Calu3 (cell line): ENCODE measurements at regions not wholly inside any gene's neighbourhood (a gene's known extent, or its start where the extent isn't known, plus 50 kb on each side); places are given as distances from the start of the nearest gene placed in this dataset.

Experiments used
- BruUV-seq: library from RNA; stranded (reverse); fragments of 400-500 nt; replicated peaks from 2 replicates; lab custom pipeline; 2021; lab: Mats Ljungman, UMichigan
- CTCF ChIA-PET: fragments of 300-600 bp; sonication (Branson Sonifier 250); formaldehyde crosslinking; loops from one replicate; lab custom pipeline; 2022; ENCODE audit warnings: antibody characterized with exemption; lab: Charles Lee
- DNase-seq: peaks from one replicate; pipeline ENCODE4 v3.0.0; 2022
- H3K27ac Mint-ChIP-seq: one replicate; pipeline ENCODE4 v1.8.0; 2022; ENCODE audit warnings: mixed read lengths; ENCODE audit not compliant: unreplicated experiment
- H3K27me3 Mint-ChIP-seq: one replicate; pipeline ENCODE4 v1.8.0; 2022; ENCODE audit warnings: mixed read lengths; ENCODE audit not compliant: unreplicated experiment
- H3K36me3 Mint-ChIP-seq: one replicate; pipeline ENCODE4 v1.8.0; 2022; ENCODE audit warnings: mild to moderate bottlenecking, moderate library complexity, mixed read lengths; ENCODE audit not compliant: insufficient read depth, unreplicated experiment
- H3K4me1 Mint-ChIP-seq: one replicate; pipeline ENCODE4 v1.8.0; 2022; ENCODE audit warnings: mild to moderate bottlenecking, low read depth, mixed read lengths; ENCODE audit not compliant: unreplicated experiment
- H3K4me3 Mint-ChIP-seq: one replicate; pipeline ENCODE4 v1.8.0; 2022; ENCODE audit warnings: mild to moderate bottlenecking, low read depth, moderate library complexity, mixed read lengths; ENCODE audit not compliant: unreplicated experiment
- H3K9me3 Mint-ChIP-seq: one replicate; pipeline ENCODE4 v1.8.0; 2022; ENCODE audit warnings: low read depth, mixed read lengths; ENCODE audit not compliant: unreplicated experiment
- intact Hi-C: fragments of 100-400 bp; cut with micrococcal nuclease; formaldehyde crosslinking; loops from one replicate; pipeline ENCODE4 v1.10.0; 2022; ENCODE audit not compliant: unreplicated experiment
- TF ChIP-seq, protein P1 (sequence below): fragments of 200-600 bp; IDR thresholded peaks from one replicate; pipeline ENCODE4 v1.8.0; 2022; ENCODE audit warnings: antibody characterized with exemption; ENCODE audit not compliant: unreplicated experiment

DNA sequence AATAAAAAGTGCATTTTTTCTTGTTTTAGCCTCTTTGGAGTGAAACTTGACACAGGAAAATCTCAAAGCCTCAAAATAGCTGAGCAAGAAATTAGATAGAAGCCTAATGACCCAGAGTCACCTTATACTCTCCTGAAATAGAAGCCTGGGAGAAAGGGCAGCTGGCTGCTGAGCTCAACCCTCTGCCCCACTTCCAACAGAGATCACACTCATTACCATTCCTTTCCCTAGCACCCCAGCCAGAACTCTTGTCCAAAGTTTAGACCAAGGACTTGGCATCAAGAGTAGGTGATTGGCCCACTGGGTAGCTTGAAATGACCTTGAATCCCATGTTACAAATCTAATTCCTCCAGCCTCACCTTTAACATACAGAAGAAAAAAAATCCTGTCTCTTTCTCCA is 62.7 kb upstream of the AMOTL1 start:
- H3K4me1 Mint-ChIP-seq = peaks cover 17% of the 10 kb centered on the region
- no peaks in the 10 kb centered on the region for H3K9me3 Mint-ChIP-seq
- CTCF ChIA-PET = no interaction called here
- DNase-seq = no peak
- TF ChIP-seq, protein P1, sequence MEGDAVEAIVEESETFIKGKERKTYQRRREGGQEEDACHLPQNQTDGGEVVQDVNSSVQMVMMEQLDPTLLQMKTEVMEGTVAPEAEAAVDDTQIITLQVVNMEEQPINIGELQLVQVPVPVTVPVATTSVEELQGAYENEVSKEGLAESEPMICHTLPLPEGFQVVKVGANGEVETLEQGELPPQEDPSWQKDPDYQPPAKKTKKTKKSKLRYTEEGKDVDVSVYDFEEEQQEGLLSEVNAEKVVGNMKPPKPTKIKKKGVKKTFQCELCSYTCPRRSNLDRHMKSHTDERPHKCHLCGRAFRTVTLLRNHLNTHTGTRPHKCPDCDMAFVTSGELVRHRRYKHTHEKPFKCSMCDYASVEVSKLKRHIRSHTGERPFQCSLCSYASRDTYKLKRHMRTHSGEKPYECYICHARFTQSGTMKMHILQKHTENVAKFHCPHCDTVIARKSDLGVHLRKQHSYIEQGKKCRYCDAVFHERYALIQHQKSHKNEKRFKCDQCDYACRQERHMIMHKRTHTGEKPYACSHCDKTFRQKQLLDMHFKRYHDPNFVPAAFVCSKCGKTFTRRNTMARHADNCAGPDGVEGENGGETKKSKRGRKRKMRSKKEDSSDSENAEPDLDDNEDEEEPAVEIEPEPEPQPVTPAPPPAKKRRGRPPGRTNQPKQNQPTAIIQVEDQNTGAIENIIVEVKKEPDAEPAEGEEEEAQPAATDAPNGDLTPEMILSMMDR = no peak
- H3K4me3 Mint-ChIP-seq = no peak overlapping the region
- H3K36me3 Mint-ChIP-seq = no peaks in the 10 kb centered on the region
- H3K27ac Mint-ChIP-seq = no peak overlapping the region
- intact Hi-C loops = no loop called here
- no TSS peak for BruUV-seq
- H3K27me3 Mint-ChIP-seq = no peaks in the 10 kb centered on the region

DNA sequence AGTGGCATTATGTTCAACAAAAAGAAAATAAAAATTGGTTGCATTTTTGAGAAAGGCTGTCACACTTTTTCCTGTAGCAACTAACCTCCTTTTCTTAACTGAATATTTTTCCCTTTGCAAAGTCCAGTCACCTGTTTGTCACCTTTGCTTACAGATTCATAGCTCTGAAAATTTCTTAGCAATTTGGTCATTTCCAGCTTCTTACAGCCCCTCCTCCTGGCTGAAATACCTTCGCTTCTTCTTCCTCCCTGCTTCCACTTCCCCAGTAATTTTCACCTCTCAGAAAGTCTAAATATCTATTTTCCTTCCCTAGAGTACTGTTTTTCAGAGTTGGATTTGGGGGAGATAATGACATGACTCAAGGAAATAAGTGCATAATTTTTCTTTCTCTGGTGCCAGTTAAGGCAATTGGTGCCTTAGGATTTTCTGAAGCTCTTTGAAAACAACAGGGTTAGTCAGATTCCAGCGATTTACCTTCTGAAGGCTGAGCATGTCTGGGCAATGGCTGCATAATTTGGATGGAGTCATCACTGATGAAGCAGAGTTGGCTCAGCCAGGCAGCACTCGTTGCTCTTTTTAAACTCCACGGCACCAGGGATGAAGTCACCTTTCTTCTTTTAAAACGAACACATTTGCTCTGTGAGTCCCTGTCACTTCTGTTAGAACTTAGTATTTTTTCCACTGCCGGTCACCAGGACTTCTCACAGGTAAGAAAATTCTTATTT is 62.1 kb upstream of the AMOTL1 start:
- no peak overlapping the region for H3K27ac Mint-ChIP-seq
- no peak for DNase-seq
- intact Hi-C loops = no loop called here
- no peaks in the 10 kb centered on the region for H3K27me3 Mint-ChIP-seq
- H3K4me3 Mint-ChIP-seq = no peak overlapping the region
- peaks cover 17% of the 10 kb centered on the region for H3K4me1 Mint-ChIP-seq
- H3K9me3 Mint-ChIP-seq = no peaks in the 10 kb centered on the region
- BruUV-seq = no TSS peak
- H3K36me3 Mint-ChIP-seq = no peaks in the 10 kb centered on the region
- CTCF ChIA-PET = no interaction called here
- TF ChIP-seq, protein P1 = no peak

DNA sequence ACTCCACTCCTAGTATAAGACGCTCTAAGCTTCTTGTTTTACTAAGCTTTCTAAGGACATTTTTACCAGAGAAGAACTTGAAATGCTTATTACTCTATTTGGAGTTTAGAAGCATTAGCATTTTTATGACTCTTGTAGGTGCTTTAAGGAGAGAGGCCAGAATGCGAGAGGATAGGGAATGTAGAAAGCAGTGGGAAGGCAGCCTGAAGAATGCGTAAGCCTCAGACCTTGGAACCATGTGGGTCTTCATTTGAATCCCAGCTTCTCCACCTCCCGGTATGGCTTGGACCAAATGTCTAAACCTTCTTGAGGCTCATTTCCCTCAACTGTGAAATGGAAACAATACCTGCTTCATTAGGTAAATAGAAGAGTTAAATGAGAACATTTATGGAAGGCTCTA is 60.0 kb upstream of the AMOTL1 start:
- no peaks in the 10 kb centered on the region for H3K36me3 Mint-ChIP-seq
- DNase-seq = no peak
- H3K4me3 Mint-ChIP-seq = no peak overlapping the region
- BruUV-seq = no TSS peak
- H3K27me3 Mint-ChIP-seq = no peaks in the 10 kb centered on the region
- intact Hi-C loops = no loop called here
- TF ChIP-seq, protein P1 = no peak
- peaks cover 17% of the 10 kb centered on the region for H3K4me1 Mint-ChIP-seq
- H3K27ac Mint-ChIP-seq = no peak overlapping the region
- H3K9me3 Mint-ChIP-seq = no peaks in the 10 kb centered on the region
- CTCF ChIA-PET = no interaction called here

DNA sequence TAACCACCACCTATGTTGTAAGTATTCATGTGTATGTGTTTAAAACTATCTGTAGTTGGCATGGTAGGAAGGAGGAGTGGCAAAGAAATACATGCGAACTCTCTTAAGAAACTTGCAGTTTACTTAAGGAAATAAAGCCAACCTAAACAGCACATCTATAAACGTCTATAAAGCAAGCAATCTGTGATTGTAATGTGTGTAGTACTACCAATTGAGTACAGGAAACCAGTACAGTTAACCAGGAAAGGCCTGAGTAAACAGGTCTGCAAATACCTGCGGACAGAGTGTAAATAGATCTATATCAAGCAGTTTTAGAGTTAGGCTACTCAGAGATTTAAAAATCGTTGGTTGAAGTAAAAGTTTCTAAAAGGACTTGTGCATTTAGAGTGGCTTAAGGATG is 59.5 kb upstream of the AMOTL1 start:
- no peaks in the 10 kb centered on the region for H3K36me3 Mint-ChIP-seq
- BruUV-seq = no TSS peak
- H3K9me3 Mint-ChIP-seq = no peaks in the 10 kb centered on the region
- DNase-seq = no peak
- intact Hi-C loops = no loop called here
- peaks cover 17% of the 10 kb centered on the region for H3K4me1 Mint-ChIP-seq
- TF ChIP-seq, protein P1 = no peak
- no peak overlapping the region for H3K4me3 Mint-ChIP-seq
- no peaks in the 10 kb centered on the region for H3K27me3 Mint-ChIP-seq
- CTCF ChIA-PET = no interaction called here
- no peak overlapping the region for H3K27ac Mint-ChIP-seq
